GM12878 (cell line): ENCODE measurements at regions not wholly inside any gene's neighbourhood (a gene's known extent, or its start where the extent isn't known, plus 50 kb on each side); places are given as distances from the start of the nearest gene placed in this dataset.

Experiments
- BHLHE40 ChIP-seq, 2 experiments: fragments of 450-650 bp in 1 of 2; IDR thresholded peaks; 2 replicates each; pipeline ENCODE4 v1.6.1; 2011 to 2017; ENCODE audit warnings: low read depth in 2 of 2, borderline replicate concordance in 1 of 2, improper control_type of control experiment in 1 of 2, low read length in 1 of 2, mild to moderate bottlenecking in 1 of 2
- CHD2 ChIP-seq: IDR thresholded peaks from 2 replicates; pipeline ENCODE4 v1.6.1; 2011; ENCODE audit warnings: low read depth, low read length, improper control_type of control experiment, borderline replicate concordance
- CTCF ChIP-seq, 3 experiments: IDR thresholded peaks in 2 of 3; conservative IDR thresholded peaks in 1 of 3; 2 replicates each; pipeline ENCODE4 v1.5.1; 2011; ENCODE audit warnings: low read depth in 3 of 3, low read length in 3 of 3, mild to moderate bottlenecking in 3 of 3, control low read depth in 2 of 3, moderate library complexity in 2 of 3, inconsistent platforms in 1 of 3, mixed read lengths in 1 of 3; ENCODE audit not compliant: control insufficient read depth in 2 of 3, insufficient read depth in 1 of 3; ENCODE audit errors: extremely low read depth in 1 of 3
- MTA3 ChIP-seq: IDR thresholded peaks from 2 replicates; pipeline ENCODE4 v1.6.1; 2012; ENCODE audit warnings: low read length, inconsistent platforms, borderline replicate concordance
- MYC ChIP-seq: IDR thresholded peaks from 2 replicates; pipeline ENCODE4 v1.6.1; 2011; ENCODE audit warnings: mild to moderate bottlenecking, low read length, moderate library complexity, inconsistent platforms; ENCODE audit not compliant: insufficient read depth, insufficient replicate concordance, insufficient read length, severe bottlenecking
- POLR2A ChIP-seq: IDR thresholded peaks from 2 replicates; pipeline ENCODE4 v1.6.1; 2011; ENCODE audit warnings: low read depth, mild to moderate bottlenecking, low read length
- RELB ChIP-seq: fragments of 450-650 bp; IDR thresholded peaks from 2 replicates; pipeline ENCODE4 v1.6.1; 2017; ENCODE audit warnings: low read depth, mild to moderate bottlenecking, moderate library complexity
- SUZ12 ChIP-seq: fragments of 200-600 bp; sonication (generic); IDR thresholded peaks from one replicate; pipeline ENCODE4 v1.6.1; 2018; ENCODE audit warnings: antibody characterized with exemption, mild to moderate bottlenecking; ENCODE audit not compliant: unreplicated experiment
- TAF1 ChIP-seq: IDR thresholded peaks from 2 replicates; pipeline ENCODE4 v1.6.1; 2011; ENCODE audit warnings: mild to moderate bottlenecking, low read depth, low read length, borderline replicate concordance
- TF ChIP-seq, protein P1 (sequence below): IDR thresholded peaks from 2 replicates; pipeline ENCODE4 v1.6.1; 2011; ENCODE audit warnings: low read depth, mild to moderate bottlenecking, low read length, moderate library complexity, borderline replicate concordance; ENCODE audit errors: extremely low read depth
- TF ChIP-seq, protein P2 (sequence below): fragments of 450-650 bp; IDR thresholded peaks from 2 replicates; pipeline ENCODE4 v1.6.1; 2017; ENCODE audit warnings: mild to moderate bottlenecking, low read depth, inconsistent platforms; ENCODE audit not compliant: poor library complexity, severe bottlenecking

GRCh38 chr4:66558651-66559050, 888.4 kb upstream of the EPHA5 start:
- TF ChIP-seq TAF1 (no peak), CTCF (IDR thresholded peaks at IDR 0.05 in 2 of 3, conservative IDR thresholded peaks at IDR 0.05 in 1 of 3; ENCODE audit: control insufficient read depth in 2 of 3, extremely low read depth in 1 of 3, insufficient read depth in 1 of 3, low read depth in 3 of 3, low read length in 3 of 3) (no peak), MYC (no peak), BHLHE40 (IDR thresholded peaks at IDR 0.05; ENCODE audit: borderline replicate concordance in 1 of 2, low read depth in 2 of 2, low read length in 1 of 2) (no peak), CHD2 (no peak), RELB (no peak), SUZ12 (no peak), POLR2A (no peak), MTA3 (no peak)
- TF ChIP-seq, protein P1, sequence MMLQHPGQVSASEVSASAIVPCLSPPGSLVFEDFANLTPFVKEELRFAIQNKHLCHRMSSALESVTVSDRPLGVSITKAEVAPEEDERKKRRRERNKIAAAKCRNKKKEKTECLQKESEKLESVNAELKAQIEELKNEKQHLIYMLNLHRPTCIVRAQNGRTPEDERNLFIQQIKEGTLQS = no peak
- TF ChIP-seq, protein P2, sequence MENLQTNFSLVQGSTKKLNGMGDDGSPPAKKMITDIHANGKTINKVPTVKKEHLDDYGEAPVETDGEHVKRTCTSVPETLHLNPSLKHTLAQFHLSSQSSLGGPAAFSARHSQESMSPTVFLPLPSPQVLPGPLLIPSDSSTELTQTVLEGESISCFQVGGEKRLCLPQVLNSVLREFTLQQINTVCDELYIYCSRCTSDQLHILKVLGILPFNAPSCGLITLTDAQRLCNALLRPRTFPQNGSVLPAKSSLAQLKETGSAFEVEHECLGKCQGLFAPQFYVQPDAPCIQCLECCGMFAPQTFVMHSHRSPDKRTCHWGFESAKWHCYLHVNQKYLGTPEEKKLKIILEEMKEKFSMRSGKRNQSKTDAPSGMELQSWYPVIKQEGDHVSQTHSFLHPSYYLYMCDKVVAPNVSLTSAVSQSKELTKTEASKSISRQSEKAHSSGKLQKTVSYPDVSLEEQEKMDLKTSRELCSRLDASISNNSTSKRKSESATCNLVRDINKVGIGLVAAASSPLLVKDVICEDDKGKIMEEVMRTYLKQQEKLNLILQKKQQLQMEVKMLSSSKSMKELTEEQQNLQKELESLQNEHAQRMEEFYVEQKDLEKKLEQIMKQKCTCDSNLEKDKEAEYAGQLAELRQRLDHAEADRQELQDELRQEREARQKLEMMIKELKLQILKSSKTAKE = no peak
